SH-SY5Y (cell line): ENCODE measurements at regions not wholly inside any gene's neighbourhood (a gene's known extent, or its start where the extent isn't known, plus 50 kb on each side); places are given as distances from the start of the nearest gene placed in this dataset.

Experiments
- GATA2 ChIP-seq: IDR thresholded peaks from 2 replicates; pipeline ENCODE4 v1.6.1; 2011; ENCODE audit warnings: mild to moderate bottlenecking, low read depth, low read length
- GATA3 ChIP-seq: IDR thresholded peaks from 2 replicates; pipeline ENCODE4 v1.6.1; 2011; ENCODE audit warnings: low read depth, mild to moderate bottlenecking, low read length, moderate library complexity

GRCh38 chr18:22546905-22547570, 129.3 kb upstream of the CTAGE1 start:
- TF ChIP-seq GATA3, result no peak
- no peak for TF ChIP-seq GATA2

GRCh38 chr18:22547807-22548561, 130.3 kb upstream of the CTAGE1 start:
- TF ChIP-seq GATA3 (no peak), GATA2 (no peak)

GRCh38 chr18:22549260-22549937, 131.7 kb upstream of the CTAGE1 start:
- TF ChIP-seq GATA3, result no peak
- no peak for TF ChIP-seq GATA2

GRCh38 chr18:22550366-22550765, 132.7 kb upstream of the CTAGE1 start:
- no peak for TF ChIP-seq GATA3
- TF ChIP-seq GATA2, result no peak

- TF ChIP-seq GATA3, result no peak
- TF ChIP-seq GATA2, result no peak
These were observed 133.1 kb upstream of the CTAGE1 start for GRCh38 chr18:22550861-22551260.

GRCh38 chr18:22551536-22552151, 133.9 kb upstream of the CTAGE1 start:
- TF ChIP-seq GATA3 (no peak), GATA2 (no peak)

- TF ChIP-seq GATA2, result no peak
- TF ChIP-seq GATA3, result no peak
These were observed 134.5 kb upstream of the CTAGE1 start for GRCh38 chr18:22552254-22552653.

- TF ChIP-seq GATA2 (no peak), GATA3 (no peak)
These were observed 135.3 kb upstream of the CTAGE1 start for GRCh38 chr18:22552899-22553460.

GRCh38 chr18:22556222-22557167, 138.8 kb upstream of the CTAGE1 start:
- TF ChIP-seq GATA2 (no peak), GATA3 (no peak)

GRCh38 chr18:22557168-22557941, 139.6 kb upstream of the CTAGE1 start:
- TF ChIP-seq GATA3 (no peak), GATA2 (no peak)

- no peak for TF ChIP-seq GATA3
- no peak for TF ChIP-seq GATA2
These were observed 141.2 kb upstream of the CTAGE1 start for GRCh38 chr18:22558945-22559385.
